K562 (cell line): ENCODE measurements at regions not wholly inside any gene's neighbourhood (a gene's known extent, or its start where the extent isn't known, plus 50 kb on each side); places are given as distances from the start of the nearest gene placed in this dataset.

Source experiments
- CREB1 ChIP-seq, 2 experiments: sonication (generic) in 1 of 2; formaldehyde crosslinking in 1 of 2; IDR thresholded peaks; 2 replicates each; pipeline versions ENCODE4 v1.6.1 to v1.8.0; 2012 to 2022; ENCODE audit warnings: inconsistent platforms in 1 of 2, mild to moderate bottlenecking in 1 of 2, missing genetic modification reagents in 1 of 2, moderate library complexity in 1 of 2
- CREB3L1 ChIP-seq: fragments of 450-650 bp; IDR thresholded peaks from 2 replicates; pipeline ENCODE4 v1.6.1; 2014; ENCODE audit warnings: low read depth, mild to moderate bottlenecking, moderate library complexity, borderline replicate concordance
- CTCF ChIP-seq, 3 experiments: IDR thresholded peaks in 2 of 3; conservative IDR thresholded peaks in 1 of 3; 2 replicates each; pipeline ENCODE4 v1.5.1; 2011 to 2012; ENCODE audit warnings: low read length in 3 of 3, mild to moderate bottlenecking in 3 of 3, control low read depth in 2 of 3, improper control_type of control experiment in 1 of 3, inconsistent platforms in 1 of 3, low read depth in 1 of 3, mixed read lengths in 1 of 3, moderate library complexity in 1 of 3; ENCODE audit not compliant: insufficient read depth in 2 of 3
- HNRNPK ChIP-seq: fragments of 200-400 bp; formaldehyde crosslinking; IDR thresholded peaks from one replicate; pipeline ENCODE4 v1.6.1; 2018; ENCODE audit warnings: mild to moderate bottlenecking, low read depth, low read length; ENCODE audit not compliant: poor library complexity, severe bottlenecking
- NONO ChIP-seq, 2 experiments: fragments of 200-400 bp in 1 of 2; fragments of 450-650 bp in 1 of 2; formaldehyde crosslinking in 1 of 2; IDR thresholded peaks; 2 replicates each; pipeline ENCODE4 v1.6.1; 2017; ENCODE audit warnings: low read depth in 2 of 2, mild to moderate bottlenecking in 2 of 2, moderate library complexity in 2 of 2, low read length in 1 of 2
- NR2C2 ChIP-seq, 2 experiments: fragments of 200-800 bp in 1 of 2; sonication (Bioruptor generic) in 1 of 2; sonication (generic) in 1 of 2; formaldehyde crosslinking in 1 of 2; IDR thresholded peaks; 2 replicates each; pipeline versions ENCODE4 v1.6.1 to v1.8.0; 2016 to 2022; ENCODE audit warnings: mild to moderate bottlenecking in 1 of 2, missing compliant biosample characterization in 1 of 2, missing genetic modification characterization in 1 of 2, missing genetic modification reagents in 1 of 2
- NR3C1 ChIP-seq: sonication (generic); formaldehyde crosslinking; IDR thresholded peaks from 2 replicates; pipeline ENCODE4 v1.8.1; 2022; ENCODE audit warnings: missing genetic modification reagents
- POLR2AphosphoS5 ChIP-seq: IDR thresholded peaks from 2 replicates; pipeline ENCODE4 v1.6.1; 2011; ENCODE audit warnings: mild to moderate bottlenecking, low read depth, low read length, moderate library complexity; ENCODE audit not compliant: control insufficient read depth, insufficient read depth
- SMAD3 ChIP-seq: fragments of 450-650 bp; formaldehyde crosslinking; conservative IDR thresholded peaks from 2 replicates; pipeline ENCODE4 v1.4.0; 2020; ENCODE audit warnings: mild to moderate bottlenecking
- SP2 ChIP-seq: IDR thresholded peaks from 2 replicates; pipeline ENCODE4 v1.6.1; 2011; ENCODE audit warnings: mild to moderate bottlenecking, low read depth, low read length, moderate library complexity; ENCODE audit not compliant: poor library complexity, severe bottlenecking; ENCODE audit errors: extremely low read depth
- SRF ChIP-seq, 2 experiments: fragments of 250-450, 450-650 bp in 1 of 2; sonication (Bioruptor Pico) in 1 of 2; sonication (generic) in 1 of 2; formaldehyde crosslinking; IDR thresholded peaks; 2 replicates each; pipeline versions ENCODE4 v1.5.0 to v1.5.1; 2020 to 2022; ENCODE audit warnings: mild to moderate bottlenecking in 1 of 2, missing genetic modification reagents in 1 of 2
- ZNF232 ChIP-seq: sonication (generic); formaldehyde crosslinking; IDR thresholded peaks from 2 replicates; pipeline ENCODE4 v1.8.0; 2022; ENCODE audit warnings: mild to moderate bottlenecking, missing genetic modification reagents
- ZNF644 ChIP-seq: fragments of 200-800 bp; sonication (Bioruptor generic); IDR thresholded peaks from 2 replicates; pipeline ENCODE4 v1.6.1; 2016; ENCODE audit warnings: low read depth, missing genetic modification characterization, missing compliant biosample characterization
- ZNF76 ChIP-seq: fragments of 250-450 bp; sonication (Bioruptor Pico); IDR thresholded peaks from 2 replicates; pipeline ENCODE4 v1.4.0; 2020; ENCODE audit warnings: mild to moderate bottlenecking, moderate library complexity, borderline replicate concordance

- TF ChIP-seq SMAD3 (CRISPR knock-in tag) (no peak), SRF (CRISPR knock-in tag; IDR thresholded peaks at IDR 0.05) (no peak), CTCF (IDR thresholded peaks at IDR 0.05 in 2 of 3, conservative IDR thresholded peaks at IDR 0.05 in 1 of 3; ENCODE audit: insufficient read depth in 2 of 3, low read depth in 1 of 3, low read length in 3 of 3) (no peak), NR2C2 (CRISPR knock-in tag; IDR thresholded peaks at IDR 0.05) (no peak), NR2C2 (tag; IDR thresholded peaks at IDR 0.05) (no peak), HNRNPK (no peak), CREB3L1 (no peak), SP2 (no peak), POLR2AphosphoS5 (no peak), CREB1 (IDR thresholded peaks at IDR 0.05) (no peak), CREB1 (CRISPR knock-in tag; IDR thresholded peaks at IDR 0.05) (no peak), ZNF232 (CRISPR knock-in tag) (no peak), ZNF644 (tag) (no peak), ZNF76 (no peak), NONO (IDR thresholded peaks at IDR 0.05; ENCODE audit: low read depth in 2 of 2, low read length in 1 of 2) (no peak), NR3C1 (CRISPR knock-in tag) (no peak)
Measured at GRCh38 chr4:137922721-137923120, 319.4 kb downstream of the SLC7A11 start.
